Gastrocnemius medialis (tissue), 4 donors: ENCODE measurements at regions not wholly inside any gene's neighbourhood (a gene's known extent, or its start where the extent isn't known, plus 50 kb on each side); places are given as distances from the start of the nearest gene placed in this dataset.

Experiments
- ATAC-seq, 2 donors: fragments of 150-250 bp; one replicate each; pipeline ENCODE4 v1.9.1; 2016
- DNase-seq, 2 donors: peaks; one replicate each; pipeline ENCODE4 v3.0.0-alpha.2; 2019
- H3K27ac ChIP-seq, 4 donors: fragments of 200-600 bp; sonication (generic); 1 replicate in 1 of 4; 2 replicates in 3 of 4; pipeline ENCODE4 v1.5.1; 2016 to 2018; ENCODE audit warnings: mild to moderate bottlenecking in 2 of 4, moderate library complexity in 1 of 4
- H3K27me3 ChIP-seq, 3 donors: fragments of 200-600 bp; sonication (generic) in 2 of 3; 1 replicate in 1 of 3; 2 replicates in 2 of 3; pipeline versions ENCODE4 v1.5.1 to v1.6.0; 2016 to 2019; ENCODE audit warnings: mild to moderate bottlenecking in 1 of 3, moderate library complexity in 1 of 3
- H3K36me3 ChIP-seq, 2 donors: fragments of 200-600 bp; sonication (generic) in 1 of 2; one replicate each; pipeline ENCODE4 v1.5.1; 2017 to 2018
- H3K4me1 ChIP-seq, 2 donors: fragments of 200-600 bp; sonication (generic) in 1 of 2; one replicate each; pipeline ENCODE4 v1.5.1; 2016 to 2017; ENCODE audit warnings: mild to moderate bottlenecking in 2 of 2
- H3K4me3 ChIP-seq, 4 donors: fragments of 200-600 bp; sonication (generic) in 3 of 4; 1 replicate in 1 of 4; 2 replicates in 3 of 4; pipeline ENCODE4 v1.5.1; 2016 to 2019; ENCODE audit warnings: mild to moderate bottlenecking in 2 of 4
- H3K9me3 ChIP-seq, 3 donors: fragments of 200-600 bp; sonication (generic) in 2 of 3; 1 replicate in 1 of 3; 2 replicates in 2 of 3; pipeline ENCODE4 v1.5.1; 2016 to 2019
- CTCF ChIP-seq, 5 experiments: fragments of 450-650 bp in 3 of 5; fragments of 200-600 bp in 2 of 5; sonication (generic) in 2 of 5; IDR thresholded peaks in 4 of 5; conservative IDR thresholded peaks in 1 of 5; 1 replicate in 4 of 5; 2 replicates in 1 of 5; pipeline ENCODE4 v1.5.1; 2016 to 2019; ENCODE audit warnings: antibody characterized with exemption in 5 of 5, mild to moderate bottlenecking in 3 of 5, moderate library complexity in 3 of 5
- POLR2A ChIP-seq, 2 donors: fragments of 450-650 bp; IDR thresholded peaks; one replicate each; pipeline ENCODE4 v1.6.1; 2017; ENCODE audit warnings: antibody characterized with exemption in 2 of 2, mild to moderate bottlenecking in 2 of 2, moderate library complexity in 2 of 2
- in situ Hi-C, 4 donors: fragments of 200-750 bp; cut with MboI; loops; one replicate each; pipeline versions ENCODE4 v1.15.0 to v1.8.0; 2017; ENCODE audit warnings: low sequenced_read_pairs in 4 of 4
- intact Hi-C: fragments of 100-400 bp; cut with DNase I; formaldehyde crosslinking; loops from one replicate; pipeline ENCODE4 v1.15.1; 2023; ENCODE audit warnings: low total_unique reads

- Histone ChIP-seq H3K4me1 (no peaks in the 10 kb centered on the region), H3K36me3 (no peaks in the 10 kb centered on the region), H3K9me3 (no peaks in the 10 kb centered on the region), H3K27ac (no peak overlapping the region), H3K27me3 (no peaks in the 10 kb centered on the region), H3K4me3 (no peak overlapping the region)
- in situ Hi-C loops (loop anchor here in 2 of 4 donors (25.0 kb wide), 1 partner anchor 940 kb away; no protein-coding TSS in a partner anchor), intact Hi-C loops (no loop called here)
- ATAC-seq (peak in 1 of 2 donors; percentile 41), DNase-seq (no peak)
- TF ChIP-seq CTCF (IDR thresholded peaks at IDR 0.05 in 4 of 5, conservative IDR thresholded peaks at IDR 0.05 in 1 of 5), result no peak
- TF ChIP-seq POLR2A (IDR thresholded peaks at IDR 0.05), result no peak
Observed at GRCh38 chrX:20547611-20548051, 280.9 kb upstream of the RPS6KA3 start.

- no peaks in the 10 kb centered on the region for H3K9me3 ChIP-seq
- in situ Hi-C loops (loop anchor here in 2 of 4 donors (25.0 kb wide), 1 partner anchor 942 kb away; no protein-coding TSS in a partner anchor), intact Hi-C loops (no loop called here)
- H3K4me3 ChIP-seq, result no peak overlapping the region
- TF ChIP-seq CTCF (IDR thresholded peaks at IDR 0.05 in 4 of 5, conservative IDR thresholded peaks at IDR 0.05 in 1 of 5), result no peak
- no peak for TF ChIP-seq POLR2A (IDR thresholded peaks at IDR 0.05)
- ATAC-seq (no peak), DNase-seq (no peak)
- H3K27ac ChIP-seq, result no peak overlapping the region
- no peaks in the 10 kb centered on the region for H3K36me3 ChIP-seq
- no peaks in the 10 kb centered on the region for H3K27me3 ChIP-seq
- H3K4me1 ChIP-seq, result no peaks in the 10 kb centered on the region
Observed at GRCh38 chrX:20545538-20545937, 278.8 kb upstream of the RPS6KA3 start.

- no peak for DNase-seq
- Histone ChIP-seq H3K4me3 (no peak overlapping the region), H3K27ac (no peak overlapping the region), H3K4me1 (no peaks in the 10 kb centered on the region), H3K9me3 (no peaks in the 10 kb centered on the region), H3K27me3 (no peaks in the 10 kb centered on the region), H3K36me3 (no peaks in the 10 kb centered on the region)
- no peak for ATAC-seq
- intact Hi-C loops (no loop called here), in situ Hi-C loops (loop anchor here in 2 of 4 donors (25.0 kb wide), 1 partner anchor 945 kb away; no protein-coding TSS in a partner anchor)
- no peak for TF ChIP-seq CTCF (IDR thresholded peaks at IDR 0.05 in 4 of 5, conservative IDR thresholded peaks at IDR 0.05 in 1 of 5)
- no peak for TF ChIP-seq POLR2A (IDR thresholded peaks at IDR 0.05)
Observed at GRCh38 chrX:20542072-20542471, 275.4 kb upstream of the RPS6KA3 start.

- ATAC-seq (no peak), DNase-seq (no peak)
- Histone ChIP-seq H3K4me3 (no peak overlapping the region), H3K27ac (no peak overlapping the region), H3K36me3 (no peaks in the 10 kb centered on the region), H3K9me3 (no peaks in the 10 kb centered on the region), H3K27me3 (no peaks in the 10 kb centered on the region), H3K4me1 (no peaks in the 10 kb centered on the region)
- in situ Hi-C loops, result loop anchor here in 2 of 4 donors (25.0 kb wide), 1 partner anchor 948 kb away; no protein-coding TSS in a partner anchor
- intact Hi-C loops, result no loop called here
- TF ChIP-seq CTCF (IDR thresholded peaks at IDR 0.05 in 4 of 5, conservative IDR thresholded peaks at IDR 0.05 in 1 of 5) (no peak), POLR2A (IDR thresholded peaks at IDR 0.05) (no peak)
Observed at GRCh38 chrX:20538974-20539373, 272.3 kb upstream of the RPS6KA3 start.

GRCh38 chrX:20531667-20532066 lies 265.0 kb upstream of the RPS6KA3 start:
- peaks cover 0 to 9% of the 10 kb centered on the region in 2 donors for H3K4me1 ChIP-seq
- H3K4me3 ChIP-seq, result no peak overlapping the region
- in situ Hi-C loops (loop anchor here in 2 of 4 donors (25.0 kb wide), 1 partner anchor 956 kb away; no protein-coding TSS in a partner anchor), intact Hi-C loops (loop anchor here (2.0 kb wide), 2 partner anchors 947 to 1193 kb away; no protein-coding TSS in a partner anchor)
- no peak for ATAC-seq
- H3K9me3 ChIP-seq, result no peaks in the 10 kb centered on the region
- TF ChIP-seq CTCF (IDR thresholded peaks at IDR 0.05 in 4 of 5, conservative IDR thresholded peaks at IDR 0.05 in 1 of 5) (no peak), POLR2A (IDR thresholded peaks at IDR 0.05) (no peak)
- no peak for DNase-seq
- no peaks in the 10 kb centered on the region for H3K27me3 ChIP-seq
- H3K27ac ChIP-seq, result no peak overlapping the region
- H3K36me3 ChIP-seq, result no peaks in the 10 kb centered on the region
